GM18508 (cell line): ENCODE measurements at regions not wholly inside any gene's neighbourhood (a gene's known extent, or its start where the extent isn't known, plus 50 kb on each side); places are given as distances from the start of the nearest gene placed in this dataset.

Experiments used
- ATAC-seq: cut with Tn5 transposase; IDR thresholded peaks from one replicate; pipeline ENCODE4 v1.9.1; 2021; ENCODE audit warnings: moderate number of reproducible peaks; ENCODE audit not compliant: insufficient read depth, unreplicated experiment

GRCh38 chr7:46663025-46663424 lies 742.0 kb upstream of the IGFBP3 start:
- ATAC-seq, result no peak

GRCh38 chr7:46661431-46661830 lies 740.4 kb upstream of the IGFBP3 start:
- no peak for ATAC-seq

GRCh38 chr7:46660402-46660980 lies 739.4 kb upstream of the IGFBP3 start:
- ATAC-seq, result no peak

- ATAC-seq, result no peak
These were observed 737.2 kb upstream of the IGFBP3 start for GRCh38 chr7:46658281-46658680.

- no peak for ATAC-seq
These were observed 733.7 kb upstream of the IGFBP3 start for GRCh38 chr7:46654546-46655443.

- no peak for ATAC-seq
These were observed 732.8 kb upstream of the IGFBP3 start for GRCh38 chr7:46653848-46654247.

GRCh38 chr7:46652317-46652716 lies 731.2 kb upstream of the IGFBP3 start:
- no peak for ATAC-seq

GRCh38 chr7:46651561-46652088 lies 730.6 kb upstream of the IGFBP3 start:
- ATAC-seq, result no peak

- no peak for ATAC-seq
These were observed 730.0 kb upstream of the IGFBP3 start for GRCh38 chr7:46651070-46651469.

GRCh38 chr7:46649876-46650275 lies 728.8 kb upstream of the IGFBP3 start:
- ATAC-seq, result no peak

GRCh38 chr7:46637793-46638735 lies 717.0 kb upstream of the IGFBP3 start:
- ATAC-seq, result no peak

- no peak for ATAC-seq
These were observed 715.0 kb upstream of the IGFBP3 start for GRCh38 chr7:46636022-46636421.

- ATAC-seq, result no peak
These were observed 712.7 kb upstream of the IGFBP3 start for GRCh38 chr7:46633630-46634240.

GRCh38 chr7:46633200-46633599 lies 712.1 kb upstream of the IGFBP3 start:
- ATAC-seq, result no peak

- ATAC-seq, result no peak
These were observed 709.0 kb upstream of the IGFBP3 start for GRCh38 chr7:46630031-46630430.

GRCh38 chr7:46628389-46628788 lies 707.3 kb upstream of the IGFBP3 start:
- no peak for ATAC-seq

GRCh38 chr7:46626691-46627310 lies 705.7 kb upstream of the IGFBP3 start:
- ATAC-seq, result no peak

- no peak for ATAC-seq
These were observed 705.2 kb upstream of the IGFBP3 start for GRCh38 chr7:46626261-46626660.

GRCh38 chr7:46625032-46625431 lies 704.0 kb upstream of the IGFBP3 start:
- no peak for ATAC-seq

GRCh38 chr7:46622251-46622650 lies 701.2 kb upstream of the IGFBP3 start:
- no peak for ATAC-seq
